ENCODE measurements at regions not wholly inside any gene's neighbourhood (a gene's known extent, or its start where the extent isn't known, plus 50 kb on each side); places are given as distances from the start of the nearest gene placed in this dataset.
A peak's percentile ranks its signal among the peaks of the same experiment; 100 is the strongest.

DNA sequence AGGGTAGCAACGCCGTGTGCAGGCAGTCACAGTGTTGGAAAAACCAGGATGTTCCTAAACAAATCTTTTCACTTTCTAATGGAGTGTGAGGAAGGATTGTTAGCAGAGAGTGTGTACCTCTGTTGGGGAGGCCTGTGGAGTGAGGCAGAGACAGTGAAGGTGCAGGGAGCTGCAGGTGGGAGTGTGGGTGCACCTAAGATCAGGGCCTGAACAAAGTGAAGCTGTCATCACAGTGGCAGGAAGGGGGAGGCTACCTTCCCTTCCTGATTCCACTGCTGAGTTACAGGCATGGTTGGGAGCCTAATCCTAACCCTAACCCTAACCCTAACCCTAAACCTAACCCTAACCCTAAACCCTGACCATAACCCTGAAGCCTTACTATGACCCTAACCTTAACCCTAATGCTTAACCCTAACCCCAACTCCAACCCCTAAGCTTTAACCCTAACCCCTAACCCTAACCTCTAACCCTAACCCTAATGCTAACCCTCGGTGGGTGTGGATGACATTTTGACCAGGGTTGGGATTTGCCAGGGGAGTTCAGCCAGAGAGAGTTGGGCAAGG lies 158.8 kb upstream of the KLF6 start:
- H3K4me2 ChIP-seq (ENCODE audit: unreplicated experiment): no peak overlapping the region
- no peak overlapping the region for H3K4me3 ChIP-seq
- no peaks in the 10 kb centered on the region for H4K20me1 ChIP-seq (ENCODE audit: insufficient read depth)
- no peak for DNase-seq
- in situ Hi-C loops (cut with MboI): no loop called here
- no peaks in the 10 kb centered on the region for H3K79me2 ChIP-seq (ENCODE audit: insufficient read depth)
- 97 to 100% methylated on average over 3 of the region's 3 CpGs for WGBS, 2 experiments (ENCODE audit: low coverage in 1 of 2, low lambda C conversion rate in 2 of 2, missing lambda C conversion rate in 2 of 2)
- no peak overlapping the region for H3K27ac ChIP-seq
- H3K9ac ChIP-seq: no peak overlapping the region
- H2AFZ ChIP-seq: no peak overlapping the region
- peaks cover 13% of the 10 kb centered on the region for H3K4me1 ChIP-seq (ENCODE audit: insufficient read depth)
- no peaks in the 10 kb centered on the region for H3K27me3 ChIP-seq (replicated peaks; ENCODE audit: insufficient read depth)
- no peaks in the 10 kb centered on the region for H3K9me2 ChIP-seq (ENCODE audit: insufficient read depth)
- H3K9me3 ChIP-seq (ENCODE audit: low read depth): no peaks in the 10 kb centered on the region
- TF ChIP-seq EZH2 (IDR thresholded peaks at IDR 0.05; ENCODE audit: insufficient read depth, poor library complexity, severe bottlenecking) (no peak), EZH2phosphoT487 (IDR thresholded peaks at IDR 0.05; ENCODE audit: insufficient read depth, low read depth) (no peak)
- H3F3A ChIP-seq (ENCODE audit: insufficient read depth): no peaks in the 10 kb centered on the region
- no peaks in the 10 kb centered on the region for H3K36me3 ChIP-seq (ENCODE audit: low read depth)

DNA sequence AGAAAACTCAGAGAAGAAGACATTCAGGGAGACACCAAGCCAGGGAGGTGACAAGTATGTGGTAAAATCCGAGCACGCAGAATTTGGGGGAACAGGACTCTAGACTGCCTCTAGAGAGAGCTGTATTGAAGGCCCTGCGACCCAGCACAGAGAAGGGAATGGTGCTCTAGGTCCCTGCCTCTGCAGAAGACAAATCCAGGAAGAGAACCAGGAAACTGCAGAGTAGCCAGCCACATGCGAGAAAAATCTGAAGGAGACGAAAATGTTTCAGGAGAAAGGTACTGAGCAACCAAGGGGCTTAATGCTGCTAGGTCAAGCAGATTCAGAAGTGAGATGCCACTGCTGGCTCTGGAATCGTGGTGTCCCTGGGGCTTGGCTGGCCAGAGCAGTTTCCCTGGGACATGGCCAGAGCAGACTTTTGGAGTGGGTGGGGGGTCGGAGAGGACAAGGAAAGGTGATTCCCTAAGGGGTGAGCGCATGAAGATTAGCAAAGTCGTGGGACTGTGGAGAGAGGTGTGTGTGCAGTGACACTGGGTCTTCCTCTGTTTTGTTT lies 158.0 kb upstream of the KLF6 start:
- Histone ChIP-seq H3K9me2 (ENCODE audit: insufficient read depth) (no peaks in the 10 kb centered on the region), H3K79me2 (ENCODE audit: insufficient read depth) (no peaks in the 10 kb centered on the region), H3K4me2 (ENCODE audit: unreplicated experiment) (peak overlapping the region; percentile 49), H3K36me3 (ENCODE audit: low read depth) (no peaks in the 10 kb centered on the region), H3K9me3 (ENCODE audit: low read depth) (no peaks in the 10 kb centered on the region), H3K27ac (peak overlapping the region; percentile 80), H2AFZ (peak overlapping the region; percentile 90), H4K20me1 (ENCODE audit: insufficient read depth) (no peaks in the 10 kb centered on the region), H3K27me3 (replicated peaks; ENCODE audit: insufficient read depth) (no peaks in the 10 kb centered on the region), H3F3A (ENCODE audit: insufficient read depth) (no peaks in the 10 kb centered on the region), H3K4me3 (no peak overlapping the region), H3K9ac (peak overlapping the region; percentile 68), H3K4me1 (ENCODE audit: insufficient read depth) (peaks cover 13% of the 10 kb centered on the region)
- in situ Hi-C loops (cut with MboI): no loop called here
- no peak for TF ChIP-seq EZH2phosphoT487 (IDR thresholded peaks at IDR 0.05; ENCODE audit: insufficient read depth, low read depth)
- TF ChIP-seq EZH2 (IDR thresholded peaks at IDR 0.05; ENCODE audit: insufficient read depth, poor library complexity, severe bottlenecking): no peak
- 67 to 69% methylated on average over 9 of the region's 9 CpGs for WGBS, 2 experiments (ENCODE audit: low coverage in 1 of 2, low lambda C conversion rate in 2 of 2, missing lambda C conversion rate in 2 of 2)
- no peak for DNase-seq

DNA sequence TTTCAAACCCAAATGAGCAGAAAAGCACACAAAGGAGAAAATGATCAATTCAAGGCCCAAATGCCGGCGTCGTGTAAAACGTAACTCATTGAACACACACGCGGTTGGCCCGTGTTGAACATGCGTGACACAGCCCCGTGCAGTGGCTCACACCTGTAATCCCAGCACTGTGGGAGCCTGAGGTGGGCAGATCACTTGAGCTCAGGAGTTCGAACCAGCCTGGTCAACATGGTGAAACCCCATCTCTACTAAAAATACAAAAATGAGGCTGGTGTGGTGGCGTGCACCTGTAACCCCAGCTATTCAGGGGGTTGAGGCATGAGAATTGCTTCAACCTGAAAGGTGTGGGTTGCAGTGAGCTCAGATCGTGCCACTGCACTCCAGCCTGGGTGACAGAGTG lies 156.7 kb upstream of the KLF6 start:
- no peak overlapping the region for H3K27ac ChIP-seq
- H3K79me2 ChIP-seq (ENCODE audit: insufficient read depth): no peaks in the 10 kb centered on the region
- H3F3A ChIP-seq (ENCODE audit: insufficient read depth): 0 out of 2 replicates have a peak, but pooled peaks cover 4% of the 10 kb centered on the region
- TF ChIP-seq EZH2phosphoT487 (IDR thresholded peaks at IDR 0.05; ENCODE audit: insufficient read depth, low read depth): no peak
- no peak for TF ChIP-seq EZH2 (IDR thresholded peaks at IDR 0.05; ENCODE audit: insufficient read depth, poor library complexity, severe bottlenecking)
- H3K4me2 ChIP-seq (ENCODE audit: unreplicated experiment): no peak overlapping the region
- peaks cover 13% of the 10 kb centered on the region for H3K4me1 ChIP-seq (ENCODE audit: insufficient read depth)
- no peak overlapping the region for H2AFZ ChIP-seq
- H4K20me1 ChIP-seq (ENCODE audit: insufficient read depth): no peaks in the 10 kb centered on the region
- no peaks in the 10 kb centered on the region for H3K9me2 ChIP-seq (ENCODE audit: insufficient read depth)
- H3K9ac ChIP-seq: peak overlapping the region; percentile 68; the same call in 1 of the 2 replicates
- 96 to 97% methylated on average over 12 of the region's 12 CpGs for WGBS, 2 experiments (ENCODE audit: low coverage in 1 of 2, low lambda C conversion rate in 2 of 2, missing lambda C conversion rate in 2 of 2)
- H3K9me3 ChIP-seq (ENCODE audit: low read depth): no peaks in the 10 kb centered on the region
- no peaks in the 10 kb centered on the region for H3K27me3 ChIP-seq (replicated peaks; ENCODE audit: insufficient read depth)
- no peak for DNase-seq
- in situ Hi-C loops (cut with MboI): no loop called here
- H3K4me3 ChIP-seq: no peak overlapping the region
- H3K36me3 ChIP-seq (ENCODE audit: low read depth): no peaks in the 10 kb centered on the region

DNA sequence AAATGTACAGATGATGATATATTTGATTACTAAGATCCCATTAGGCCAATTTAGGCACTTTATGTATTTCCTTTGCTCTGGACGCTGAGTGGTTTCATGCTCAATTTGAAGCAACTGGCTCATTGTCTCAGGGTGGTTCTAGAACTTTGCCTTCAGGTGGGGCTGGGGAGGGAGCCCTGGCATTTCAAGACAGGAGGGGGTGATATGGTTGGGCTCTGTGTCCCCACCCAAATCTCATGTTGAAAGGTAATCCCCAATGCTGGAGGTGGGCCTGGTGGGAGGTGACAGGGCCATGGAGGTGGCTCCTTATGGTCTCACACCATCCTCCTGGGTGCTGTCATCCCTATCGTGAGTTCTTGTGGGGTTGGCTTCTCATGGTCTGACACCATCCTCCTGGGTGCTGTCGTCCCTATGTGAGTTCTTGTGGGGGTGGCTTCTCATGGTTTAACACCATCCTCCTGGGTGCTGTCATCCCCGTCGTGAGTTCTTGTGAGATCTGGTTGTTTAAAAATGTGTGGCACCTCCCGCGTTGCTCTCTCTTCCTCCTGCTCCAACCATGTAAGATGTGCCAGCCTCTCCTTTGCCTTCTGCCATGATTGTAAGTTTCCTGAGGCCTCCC lies 151.5 kb upstream of the KLF6 start:
- no peak for TF ChIP-seq EZH2phosphoT487 (IDR thresholded peaks at IDR 0.05; ENCODE audit: insufficient read depth, low read depth)
- no peak for TF ChIP-seq EZH2 (IDR thresholded peaks at IDR 0.05; ENCODE audit: insufficient read depth, poor library complexity, severe bottlenecking)
- peaks cover 19% of the 10 kb centered on the region for H3K4me1 ChIP-seq (ENCODE audit: insufficient read depth)
- H3K27me3 ChIP-seq (replicated peaks; ENCODE audit: insufficient read depth): no peaks in the 10 kb centered on the region
- peak overlapping the region; percentile 61 for H3K4me3 ChIP-seq
- H3K9me2 ChIP-seq (ENCODE audit: insufficient read depth): no peaks in the 10 kb centered on the region
- H3K4me2 ChIP-seq (ENCODE audit: unreplicated experiment): peak overlapping the region; percentile 85
- peak overlapping the region; percentile 83 for H3K9ac ChIP-seq
- H3K36me3 ChIP-seq (ENCODE audit: low read depth): no peaks in the 10 kb centered on the region
- peak overlapping the region; percentile 60 for H2AFZ ChIP-seq
- no peaks in the 10 kb centered on the region for H3K9me3 ChIP-seq (ENCODE audit: low read depth)
- H3F3A ChIP-seq (ENCODE audit: insufficient read depth): peaks cover 20% of the 10 kb centered on the region; the same call in 1 of the 2 replicates
- H4K20me1 ChIP-seq (ENCODE audit: insufficient read depth): no peaks in the 10 kb centered on the region
- H3K27ac ChIP-seq: peak overlapping the region; percentile 89; the same call in 1 of the 2 replicates
- no peak for DNase-seq
- 94 to 99% methylated on average over 7 of the region's 7 CpGs for whole genome bisulfite sequencing, 2 experiments (ENCODE audit: low coverage in 1 of 2, low lambda C conversion rate in 2 of 2, missing lambda C conversion rate in 2 of 2)
- in situ Hi-C loops (cut with MboI): no loop called here
- H3K79me2 ChIP-seq (ENCODE audit: insufficient read depth): no peaks in the 10 kb centered on the region
